ENCODE measurements at regions not wholly inside any gene's neighbourhood (a gene's known extent, or its start where the extent isn't known, plus 50 kb on each side); places are given as distances from the start of the nearest gene placed in this dataset.

DNA sequence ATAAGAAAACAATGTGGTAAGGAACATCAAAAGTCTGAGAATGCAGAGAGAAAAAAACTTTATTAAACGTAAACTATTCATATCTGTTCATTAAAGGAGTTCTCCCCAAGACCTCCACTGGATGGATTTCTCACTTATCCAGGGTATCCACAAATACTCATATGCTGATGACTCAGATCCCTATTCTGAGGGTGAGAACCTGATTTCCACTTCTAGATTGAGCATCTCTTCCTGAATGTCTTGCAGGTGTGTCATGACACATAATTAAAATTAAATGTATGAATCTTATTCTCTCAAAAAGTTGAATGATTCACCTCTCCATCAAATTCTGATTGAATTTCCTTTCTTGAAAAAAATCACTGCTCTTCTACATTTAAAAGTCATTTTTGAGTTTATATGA, 199.9 kb downstream of the MFSD1 start:
- TF ChIP-seq SMC3 (conservative IDR thresholded peaks at IDR 0.05; ENCODE audit: poor library complexity) (no peak), EP300 (conservative IDR thresholded peaks at IDR 0.05; ENCODE audit: poor library complexity, severe bottlenecking) (no peak), EZH2 (IDR thresholded peaks at IDR 0.05; ENCODE audit: borderline replicate concordance, insufficient read depth, low read length, poor library complexity, severe bottlenecking) (no peak)
- TF ChIP-seq, protein P1, sequence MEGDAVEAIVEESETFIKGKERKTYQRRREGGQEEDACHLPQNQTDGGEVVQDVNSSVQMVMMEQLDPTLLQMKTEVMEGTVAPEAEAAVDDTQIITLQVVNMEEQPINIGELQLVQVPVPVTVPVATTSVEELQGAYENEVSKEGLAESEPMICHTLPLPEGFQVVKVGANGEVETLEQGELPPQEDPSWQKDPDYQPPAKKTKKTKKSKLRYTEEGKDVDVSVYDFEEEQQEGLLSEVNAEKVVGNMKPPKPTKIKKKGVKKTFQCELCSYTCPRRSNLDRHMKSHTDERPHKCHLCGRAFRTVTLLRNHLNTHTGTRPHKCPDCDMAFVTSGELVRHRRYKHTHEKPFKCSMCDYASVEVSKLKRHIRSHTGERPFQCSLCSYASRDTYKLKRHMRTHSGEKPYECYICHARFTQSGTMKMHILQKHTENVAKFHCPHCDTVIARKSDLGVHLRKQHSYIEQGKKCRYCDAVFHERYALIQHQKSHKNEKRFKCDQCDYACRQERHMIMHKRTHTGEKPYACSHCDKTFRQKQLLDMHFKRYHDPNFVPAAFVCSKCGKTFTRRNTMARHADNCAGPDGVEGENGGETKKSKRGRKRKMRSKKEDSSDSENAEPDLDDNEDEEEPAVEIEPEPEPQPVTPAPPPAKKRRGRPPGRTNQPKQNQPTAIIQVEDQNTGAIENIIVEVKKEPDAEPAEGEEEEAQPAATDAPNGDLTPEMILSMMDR (IDR thresholded peaks at IDR 0.05; ENCODE audit: poor library complexity, severe bottlenecking): no peak

Measured in neural cell (in vitro differentiated cells).